Keratinocyte (primary cell): ENCODE measurements at regions not wholly inside any gene's neighbourhood (a gene's known extent, or its start where the extent isn't known, plus 50 kb on each side); places are given as distances from the start of the nearest gene placed in this dataset.

Source experiments
- EZH2 ChIP-seq: IDR thresholded peaks from one replicate; pipeline ENCODE4 v1.6.1; 2012; ENCODE audit warnings: inconsistent platforms, mild to moderate bottlenecking, low read length, moderate library complexity
- TF ChIP-seq, protein P1 (sequence below), 3 experiments: IDR thresholded peaks in 1 of 3; conservative IDR thresholded peaks in 1 of 3; optimal IDR thresholded peaks in 1 of 3; 2 replicates in 2 of 3; 3 replicates in 1 of 3; pipeline versions ENCODE3 to v1.5.1; 2011; ENCODE audit warnings: low read length in 3 of 3, mild to moderate bottlenecking in 3 of 3, moderate library complexity in 2 of 3, control low read depth in 1 of 3, inconsistent platforms in 1 of 3; ENCODE audit not compliant: insufficient read depth in 2 of 3; ENCODE audit errors: extremely low read depth in 1 of 3

DNA sequence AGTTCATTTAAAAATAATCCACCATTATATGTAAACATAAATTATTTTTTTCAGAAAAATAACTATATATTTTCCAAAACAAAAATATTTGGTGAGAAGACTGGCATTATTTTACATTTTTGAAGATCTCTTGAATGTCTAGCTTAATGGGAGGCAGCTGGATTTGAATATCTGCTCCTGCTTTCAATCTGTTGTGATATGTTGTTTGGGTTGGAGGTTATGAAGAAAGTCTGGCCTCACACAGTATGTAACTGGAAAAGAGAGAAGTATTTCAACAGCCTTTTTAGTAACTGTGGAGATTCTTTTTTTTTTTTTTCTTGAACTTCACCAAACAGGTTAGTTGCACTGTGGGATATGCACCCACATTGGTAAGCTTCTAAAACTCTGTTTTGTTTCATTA lies 84.7 kb upstream of the SLIT3 start:
- TF ChIP-seq, protein P1, sequence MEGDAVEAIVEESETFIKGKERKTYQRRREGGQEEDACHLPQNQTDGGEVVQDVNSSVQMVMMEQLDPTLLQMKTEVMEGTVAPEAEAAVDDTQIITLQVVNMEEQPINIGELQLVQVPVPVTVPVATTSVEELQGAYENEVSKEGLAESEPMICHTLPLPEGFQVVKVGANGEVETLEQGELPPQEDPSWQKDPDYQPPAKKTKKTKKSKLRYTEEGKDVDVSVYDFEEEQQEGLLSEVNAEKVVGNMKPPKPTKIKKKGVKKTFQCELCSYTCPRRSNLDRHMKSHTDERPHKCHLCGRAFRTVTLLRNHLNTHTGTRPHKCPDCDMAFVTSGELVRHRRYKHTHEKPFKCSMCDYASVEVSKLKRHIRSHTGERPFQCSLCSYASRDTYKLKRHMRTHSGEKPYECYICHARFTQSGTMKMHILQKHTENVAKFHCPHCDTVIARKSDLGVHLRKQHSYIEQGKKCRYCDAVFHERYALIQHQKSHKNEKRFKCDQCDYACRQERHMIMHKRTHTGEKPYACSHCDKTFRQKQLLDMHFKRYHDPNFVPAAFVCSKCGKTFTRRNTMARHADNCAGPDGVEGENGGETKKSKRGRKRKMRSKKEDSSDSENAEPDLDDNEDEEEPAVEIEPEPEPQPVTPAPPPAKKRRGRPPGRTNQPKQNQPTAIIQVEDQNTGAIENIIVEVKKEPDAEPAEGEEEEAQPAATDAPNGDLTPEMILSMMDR (optimal IDR thresholded peaks at IDR 0.05 in 1 of 3, IDR thresholded peaks at IDR 0.05 in 1 of 3, conservative IDR thresholded peaks at IDR 0.05 in 1 of 3; ENCODE audit: extremely low read depth in 1 of 3, insufficient read depth in 2 of 3, low read length in 3 of 3) = no peak
- no peak for TF ChIP-seq EZH2
